ENCODE measurements at regions not wholly inside any gene's neighbourhood (a gene's known extent, or its start where the extent isn't known, plus 50 kb on each side); places are given as distances from the start of the nearest gene placed in this dataset.

DNA sequence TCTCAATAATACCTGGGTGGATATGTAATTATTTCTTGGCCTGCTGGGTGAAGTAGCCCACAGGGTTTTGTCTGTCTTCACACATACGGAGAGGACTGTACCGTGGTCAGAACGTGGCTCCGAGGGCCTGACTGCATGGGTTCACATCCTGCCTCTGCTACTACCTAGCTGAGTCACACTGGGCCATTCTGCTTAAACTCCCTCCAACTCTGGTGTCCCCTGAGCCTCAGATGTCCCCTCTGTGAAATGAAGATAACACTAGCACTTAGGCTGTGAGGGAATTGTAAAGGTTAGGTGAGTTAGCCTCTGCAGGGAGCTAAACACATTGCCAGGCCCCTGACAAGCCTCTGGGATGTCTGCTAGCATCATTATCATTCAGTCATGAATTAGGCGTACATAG is 120.1 kb upstream of the NABP1 start:
- Histone ChIP-seq H2AFZ (ENCODE audit: low read depth, low read length) (no peak overlapping the region), H3K4me2 (ENCODE audit: low read length) (no peak overlapping the region), H3K36me3 (replicated peaks; ENCODE audit: low read depth, low read length) (no peaks in the 10 kb centered on the region), H3K9ac (ENCODE audit: low read length) (no peak overlapping the region), H3K4me3 (ENCODE audit: low read length) (no peak overlapping the region), H4K20me1 (ENCODE audit: insufficient read depth, low read length) (no peaks in the 10 kb centered on the region), H3K9me3 (ENCODE audit: insufficient read depth, low read length) (no peaks in the 10 kb centered on the region), H3K27ac (ENCODE audit: low read length) (no peak overlapping the region), H3K27me3 (ENCODE audit: low read depth, low read length) (peaks cover 17% of the 10 kb centered on the region; the same call in 1 of the 2 replicates), H3K4me1 (ENCODE audit: low read length) (peaks cover 5% of the 10 kb centered on the region; the same call in 1 of the 2 replicates), H3K79me2 (ENCODE audit: low read length) (no peaks in the 10 kb centered on the region)
- TF ChIP-seq, protein P1, sequence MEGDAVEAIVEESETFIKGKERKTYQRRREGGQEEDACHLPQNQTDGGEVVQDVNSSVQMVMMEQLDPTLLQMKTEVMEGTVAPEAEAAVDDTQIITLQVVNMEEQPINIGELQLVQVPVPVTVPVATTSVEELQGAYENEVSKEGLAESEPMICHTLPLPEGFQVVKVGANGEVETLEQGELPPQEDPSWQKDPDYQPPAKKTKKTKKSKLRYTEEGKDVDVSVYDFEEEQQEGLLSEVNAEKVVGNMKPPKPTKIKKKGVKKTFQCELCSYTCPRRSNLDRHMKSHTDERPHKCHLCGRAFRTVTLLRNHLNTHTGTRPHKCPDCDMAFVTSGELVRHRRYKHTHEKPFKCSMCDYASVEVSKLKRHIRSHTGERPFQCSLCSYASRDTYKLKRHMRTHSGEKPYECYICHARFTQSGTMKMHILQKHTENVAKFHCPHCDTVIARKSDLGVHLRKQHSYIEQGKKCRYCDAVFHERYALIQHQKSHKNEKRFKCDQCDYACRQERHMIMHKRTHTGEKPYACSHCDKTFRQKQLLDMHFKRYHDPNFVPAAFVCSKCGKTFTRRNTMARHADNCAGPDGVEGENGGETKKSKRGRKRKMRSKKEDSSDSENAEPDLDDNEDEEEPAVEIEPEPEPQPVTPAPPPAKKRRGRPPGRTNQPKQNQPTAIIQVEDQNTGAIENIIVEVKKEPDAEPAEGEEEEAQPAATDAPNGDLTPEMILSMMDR (IDR thresholded peaks at IDR 0.05; ENCODE audit: low read depth, low read length) = no peak
- TF ChIP-seq EZH2phosphoT487 (IDR thresholded peaks at IDR 0.05; ENCODE audit: low read depth) = no peak

DNA sequence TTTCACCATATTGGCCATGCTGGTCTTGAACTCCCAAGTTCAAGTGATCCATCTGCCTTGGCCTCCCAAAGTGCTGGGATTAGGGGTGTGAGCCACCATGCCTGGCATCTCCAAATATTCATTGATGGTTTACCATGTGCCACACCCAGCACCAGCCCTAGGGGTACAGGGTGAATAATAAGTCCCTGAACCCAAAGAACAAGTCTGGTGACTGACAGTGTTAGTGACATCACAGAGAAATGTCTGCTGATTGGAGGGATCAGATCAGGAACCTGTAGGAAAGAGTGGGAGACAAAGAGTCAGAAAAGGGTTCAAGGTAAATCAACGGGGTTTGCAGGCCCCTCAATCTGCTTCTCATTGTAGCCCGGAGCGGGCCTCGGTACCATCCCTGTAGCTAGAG is 118.4 kb upstream of the NABP1 start:
- TF ChIP-seq, protein P1 (IDR thresholded peaks at IDR 0.05; ENCODE audit: low read depth, low read length) = no peak
- TF ChIP-seq EZH2phosphoT487 (IDR thresholded peaks at IDR 0.05; ENCODE audit: low read depth) = no peak
- no peak overlapping the region for H2AFZ ChIP-seq (ENCODE audit: low read depth, low read length)

DNA sequence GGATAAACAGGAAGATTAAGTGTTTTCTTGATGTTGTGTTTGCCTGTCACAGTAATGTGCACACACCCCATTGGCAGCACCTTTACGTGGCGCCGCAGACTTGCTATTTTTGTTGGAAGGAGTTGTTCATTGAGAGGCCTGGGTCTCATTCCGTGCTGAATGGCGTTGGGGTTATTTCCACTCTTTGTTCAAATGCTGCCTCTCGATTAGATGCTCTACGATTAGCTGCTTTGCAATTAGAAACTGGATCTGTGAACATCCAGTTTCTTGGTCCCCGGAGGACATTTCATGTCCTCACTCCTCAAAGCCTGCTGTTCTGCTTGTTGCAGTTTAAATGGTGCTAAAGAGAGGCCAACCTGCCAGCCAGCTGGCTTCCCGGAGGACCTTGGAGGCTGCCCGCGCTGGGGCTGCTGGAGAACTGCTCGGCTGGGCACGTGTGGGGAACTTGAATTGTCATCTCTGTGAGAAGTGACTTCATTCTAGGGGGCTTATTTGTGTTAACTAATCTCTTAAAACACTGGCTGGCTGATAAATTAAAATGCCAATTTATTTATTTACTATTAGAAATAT is 117.4 kb upstream of the NABP1 start:
- Histone ChIP-seq H3K4me2 (ENCODE audit: low read length) (no peak overlapping the region), H3K27me3 (ENCODE audit: low read depth, low read length) (peaks cover 9% of the 10 kb centered on the region; the same call in 1 of the 2 replicates), H3K79me2 (ENCODE audit: low read length) (no peaks in the 10 kb centered on the region), H3K27ac (ENCODE audit: low read length) (no peak overlapping the region), H2AFZ (ENCODE audit: low read depth, low read length) (no peak overlapping the region), H3K4me3 (ENCODE audit: low read length) (no peak overlapping the region), H3K4me1 (ENCODE audit: low read length) (peaks cover 11% of the 10 kb centered on the region), H3K9me3 (ENCODE audit: insufficient read depth, low read length) (no peaks in the 10 kb centered on the region), H3K36me3 (replicated peaks; ENCODE audit: low read depth, low read length) (no peaks in the 10 kb centered on the region), H4K20me1 (ENCODE audit: insufficient read depth, low read length) (no peaks in the 10 kb centered on the region), H3K9ac (ENCODE audit: low read length) (no peak overlapping the region)
- no peak for TF ChIP-seq EZH2phosphoT487 (IDR thresholded peaks at IDR 0.05; ENCODE audit: low read depth)
- TF ChIP-seq, protein P1 (IDR thresholded peaks at IDR 0.05; ENCODE audit: low read depth, low read length) = no peak

More for the DNA sequence above, 118.4 kb upstream of the NABP1 start:
- no peak overlapping the region for H3K4me3 ChIP-seq (ENCODE audit: low read length)
- no peak overlapping the region for H3K9ac ChIP-seq (ENCODE audit: low read length)
- no peaks in the 10 kb centered on the region for H3K36me3 ChIP-seq (replicated peaks; ENCODE audit: low read depth, low read length)
- H3K27me3 ChIP-seq (ENCODE audit: low read depth, low read length) = peaks cover 5% of the 10 kb centered on the region
- no peaks in the 10 kb centered on the region for H3K9me3 ChIP-seq (ENCODE audit: insufficient read depth, low read length)
- peaks cover 5% of the 10 kb centered on the region; the same call in 1 of the 2 replicates for H3K4me1 ChIP-seq (ENCODE audit: low read length)
- H3K4me2 ChIP-seq (ENCODE audit: low read length) = no peak overlapping the region
- no peak overlapping the region for H3K27ac ChIP-seq (ENCODE audit: low read length)
- H4K20me1 ChIP-seq (ENCODE audit: insufficient read depth, low read length) = no peaks in the 10 kb centered on the region
- H3K79me2 ChIP-seq (ENCODE audit: low read length) = no peaks in the 10 kb centered on the region

DNA sequence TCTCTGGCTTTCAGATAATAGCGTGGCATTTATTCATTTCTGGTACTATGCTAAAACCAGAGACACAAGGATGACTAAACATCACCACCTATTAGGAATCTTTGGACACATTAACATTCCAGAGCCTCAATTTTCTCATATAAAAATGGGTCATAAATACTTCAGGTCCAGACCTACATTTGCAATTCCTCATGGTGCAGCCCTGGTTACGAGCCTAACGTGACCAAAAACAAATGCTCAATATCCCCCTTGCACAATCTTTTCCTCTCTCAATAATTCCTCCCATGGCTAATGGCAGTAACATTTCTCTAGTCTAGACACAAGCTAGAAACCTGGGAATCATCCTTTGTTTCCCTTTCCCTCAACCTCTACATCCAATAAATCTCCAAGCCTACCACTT is 112.8 kb upstream of the NABP1 start:
- Histone ChIP-seq H2AFZ (ENCODE audit: low read depth, low read length) (peak overlapping the region; percentile 85), H3K27me3 (ENCODE audit: low read depth, low read length) (peaks cover 9% of the 10 kb centered on the region; the same call in 1 of the 2 replicates), H3K36me3 (replicated peaks; ENCODE audit: low read depth, low read length) (no peaks in the 10 kb centered on the region), H3K9ac (ENCODE audit: low read length) (peak overlapping the region; percentile 41; the same call in 1 of the 2 replicates), H3K4me2 (ENCODE audit: low read length) (peak overlapping the region; percentile 77), H3K27ac (ENCODE audit: low read length) (0 out of 2 replicates have a peak overlapping the region, but pooled peaks have one; percentile 9), H3K4me3 (ENCODE audit: low read length) (peak overlapping the region; percentile 32), H3K79me2 (ENCODE audit: low read length) (no peaks in the 10 kb centered on the region), H3K9me3 (ENCODE audit: insufficient read depth, low read length) (no peaks in the 10 kb centered on the region), H3K4me1 (ENCODE audit: low read length) (peaks cover 37% of the 10 kb centered on the region), H4K20me1 (ENCODE audit: insufficient read depth, low read length) (no peaks in the 10 kb centered on the region)
- no peak for TF ChIP-seq EZH2phosphoT487 (IDR thresholded peaks at IDR 0.05; ENCODE audit: low read depth)
- TF ChIP-seq, protein P1 (IDR thresholded peaks at IDR 0.05; ENCODE audit: low read depth, low read length) = no peak

Measured in OCI-LY3 (cell line).